A673 (cell line): ENCODE measurements at regions not wholly inside any gene's neighbourhood (a gene's known extent, or its start where the extent isn't known, plus 50 kb on each side); places are given as distances from the start of the nearest gene placed in this dataset.

Source experiments
- CTCF ChIP-seq: fragments of 300-800, 200-600 bp; sonication (generic); conservative IDR thresholded peaks from 2 replicates; pipeline ENCODE4 v1.5.1; 2017; ENCODE audit warnings: low read depth, mild to moderate bottlenecking, antibody characterized with exemption, low read length, moderate library complexity, mixed read lengths
- EZH2 ChIP-seq: fragments of 200-600 bp; sonication (generic); IDR thresholded peaks from 2 replicates; pipeline ENCODE4 v1.6.1; 2017; ENCODE audit warnings: borderline replicate concordance, low read depth, mild to moderate bottlenecking, mixed read lengths, antibody characterized with exemption, low read length; ENCODE audit not compliant: poor library complexity, severe bottlenecking

GRCh38 chr15:35170207-35170606 lies 85.1 kb upstream of the NANOGP8 start:
- TF ChIP-seq CTCF (no peak), EZH2 (no peak)
